ENCODE measurements at regions not wholly inside any gene's neighbourhood (a gene's known extent, or its start where the extent isn't known, plus 50 kb on each side); places are given as distances from the start of the nearest gene placed in this dataset.

DNA sequence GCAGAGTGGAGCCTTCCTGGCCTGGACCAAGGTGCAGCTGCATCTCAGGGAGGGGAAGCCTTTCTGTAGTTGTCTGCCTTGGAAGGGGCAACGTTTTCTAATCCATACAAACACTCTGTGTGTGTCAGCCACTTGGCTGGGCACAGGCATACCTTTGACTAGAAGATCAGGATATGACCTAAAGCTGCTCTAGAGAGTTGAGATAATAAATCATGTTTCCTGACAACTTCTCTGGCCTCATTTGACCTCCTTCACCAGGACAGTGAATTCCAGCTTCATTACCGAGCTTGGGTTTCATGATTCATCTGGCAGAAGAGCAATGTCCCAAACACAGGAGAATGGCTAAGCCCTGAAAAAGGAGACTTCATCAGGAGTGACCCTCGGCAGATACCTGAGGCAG lies 89.6 kb upstream of the KIT start:
- Histone ChIP-seq H4K20me1 (ENCODE audit: insufficient read depth, low read depth, low read length) (no peaks in the 10 kb centered on the region), H3K4me2 (ENCODE audit: low read depth, low read length, poor library complexity, severe bottlenecking) (no peak overlapping the region), H3K4me3 (ENCODE audit: low read length) (no peak overlapping the region), H3K4me1 (ENCODE audit: low read length) (no peaks in the 10 kb centered on the region), H3K27ac (ENCODE audit: low read length) (no peak overlapping the region), H3K9me2 (replicated peaks; ENCODE audit: insufficient read depth, low read length) (no peaks in the 10 kb centered on the region), H3K36me3 (ENCODE audit: insufficient read depth, low read length) (no peaks in the 10 kb centered on the region), H3K27me3 (ENCODE audit: low read length) (no peaks in the 10 kb centered on the region; the same call in 1 of the 2 replicates), H2AFZ (ENCODE audit: low read length) (no peak overlapping the region), H3K79me2 (ENCODE audit: low read length) (no peaks in the 10 kb centered on the region), H3K9me3 (ENCODE audit: low read length) (no peaks in the 10 kb centered on the region), H3K9ac (ENCODE audit: low read length) (no peak overlapping the region)
- DNase-seq: no peak

DNA sequence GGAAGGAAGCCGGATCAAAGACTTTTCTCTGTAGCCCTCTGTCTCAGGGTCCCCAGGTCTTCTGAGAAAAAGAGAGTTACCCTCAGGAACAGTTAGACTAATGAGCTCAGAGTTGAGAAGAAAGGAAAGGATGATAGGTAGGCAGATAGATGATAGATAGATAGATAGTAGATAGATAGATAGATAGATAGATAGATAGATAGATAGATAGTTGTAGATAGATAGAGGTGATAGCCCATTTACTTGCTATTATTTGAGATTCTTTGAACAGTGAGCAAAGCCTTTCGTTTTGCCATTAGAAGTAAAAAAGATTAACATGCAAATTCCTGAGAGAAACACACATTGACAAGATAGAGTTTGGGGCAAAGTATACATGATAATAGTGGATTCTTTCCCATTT lies 86.9 kb upstream of the KIT start:
- Histone ChIP-seq H3K9me2 (replicated peaks; ENCODE audit: insufficient read depth, low read length) (no peaks in the 10 kb centered on the region), H3K27me3 (ENCODE audit: low read length) (no peaks in the 10 kb centered on the region; the same call in 1 of the 2 replicates), H3K4me3 (ENCODE audit: low read length) (no peak overlapping the region), H3K4me2 (ENCODE audit: low read depth, low read length, poor library complexity, severe bottlenecking) (no peak overlapping the region), H2AFZ (ENCODE audit: low read length) (no peak overlapping the region), H3K9me3 (ENCODE audit: low read length) (no peaks in the 10 kb centered on the region), H3K4me1 (ENCODE audit: low read length) (no peaks in the 10 kb centered on the region), H3K36me3 (ENCODE audit: insufficient read depth, low read length) (no peaks in the 10 kb centered on the region), H3K9ac (ENCODE audit: low read length) (no peak overlapping the region), H4K20me1 (ENCODE audit: insufficient read depth, low read depth, low read length) (no peaks in the 10 kb centered on the region), H3K79me2 (ENCODE audit: low read length) (no peaks in the 10 kb centered on the region), H3K27ac (ENCODE audit: low read length) (no peak overlapping the region)
- no peak for DNase-seq

DNA sequence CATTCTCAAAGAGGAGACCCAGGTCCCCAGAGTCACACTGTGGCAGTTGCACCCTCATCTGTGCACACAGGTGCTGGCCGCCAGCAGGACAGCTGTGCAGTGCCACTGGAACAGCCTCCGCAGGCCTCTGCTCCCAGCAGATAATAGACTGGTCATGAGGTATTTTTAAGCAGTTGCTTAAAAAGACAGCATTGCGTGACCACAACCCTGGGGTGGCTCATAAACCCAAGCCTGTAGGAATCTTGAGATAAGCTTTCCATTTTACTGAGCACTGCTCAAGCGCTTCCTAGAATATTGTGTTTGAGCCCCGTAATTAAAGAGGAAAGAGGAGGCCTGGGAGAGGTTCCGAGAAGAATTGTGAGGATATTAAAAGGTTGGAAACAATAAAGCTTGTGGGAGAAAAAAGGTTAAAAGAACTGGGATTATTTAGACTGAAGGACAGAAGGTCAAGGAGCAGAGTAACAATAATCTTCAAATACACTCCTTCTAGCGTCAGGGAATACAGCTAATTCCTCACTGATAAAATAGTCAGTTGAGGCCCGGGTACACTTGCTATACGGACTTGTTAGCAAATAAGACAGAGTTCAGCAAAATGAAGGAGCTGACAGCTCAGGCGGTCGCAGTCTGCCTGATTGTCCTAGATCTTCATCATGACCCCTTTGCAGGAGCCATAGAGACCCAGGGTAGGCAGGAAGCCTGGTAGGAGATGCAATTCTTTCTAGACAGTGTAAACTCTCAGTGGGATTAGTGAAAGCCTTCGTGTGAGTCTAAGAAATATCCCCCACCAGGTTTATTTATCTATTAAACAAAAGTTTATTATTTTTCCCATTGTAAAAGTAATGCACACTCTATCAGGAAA lies 86.2 kb upstream of the KIT start:
- Histone ChIP-seq H3K4me2 (ENCODE audit: low read depth, low read length, poor library complexity, severe bottlenecking) (no peak overlapping the region), H3K79me2 (ENCODE audit: low read length) (no peaks in the 10 kb centered on the region), H2AFZ (ENCODE audit: low read length) (no peak overlapping the region)

DNA sequence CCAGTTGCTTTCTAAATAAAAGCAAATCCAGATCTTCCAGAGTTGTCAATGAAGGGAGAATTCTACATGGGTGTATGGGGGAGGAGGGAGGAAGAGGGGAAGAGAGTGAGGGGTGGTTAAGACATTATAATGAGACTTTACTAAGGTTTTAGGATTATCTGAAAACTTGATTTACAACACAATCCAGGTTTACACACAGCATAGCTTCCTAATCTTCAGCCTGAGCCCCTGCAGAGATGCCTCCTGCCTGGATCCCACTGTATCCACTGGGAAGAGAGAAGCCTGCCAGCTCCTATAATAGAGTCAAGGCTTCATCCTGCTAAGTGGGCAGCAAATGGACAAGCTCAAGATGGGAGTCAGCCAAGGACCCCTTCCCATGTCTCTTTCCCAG lies 85.6 kb upstream of the KIT start:
- H3K4me1 ChIP-seq (ENCODE audit: low read length): no peaks in the 10 kb centered on the region
- H3K27me3 ChIP-seq (ENCODE audit: low read length): no peaks in the 10 kb centered on the region; the same call in 1 of the 2 replicates

More for the DNA sequence above, 86.2 kb upstream of the KIT start:
- H3K27ac ChIP-seq (ENCODE audit: low read length): no peak overlapping the region
- H3K27me3 ChIP-seq (ENCODE audit: low read length): no peaks in the 10 kb centered on the region; the same call in 1 of the 2 replicates
- H3K9me2 ChIP-seq (replicated peaks; ENCODE audit: insufficient read depth, low read length): no peaks in the 10 kb centered on the region
- H3K4me1 ChIP-seq (ENCODE audit: low read length): no peaks in the 10 kb centered on the region
- no peaks in the 10 kb centered on the region for H3K36me3 ChIP-seq (ENCODE audit: insufficient read depth, low read length)
- no peak overlapping the region for H3K4me3 ChIP-seq (ENCODE audit: low read length)
- no peak for DNase-seq
- H4K20me1 ChIP-seq (ENCODE audit: insufficient read depth, low read depth, low read length): no peaks in the 10 kb centered on the region
- H3K9me3 ChIP-seq (ENCODE audit: low read length): no peaks in the 10 kb centered on the region
- no peak overlapping the region for H3K9ac ChIP-seq (ENCODE audit: low read length)

GRCh38 chr4:54574500-54574899 lies 83.3 kb upstream of the KIT start:
- Histone ChIP-seq H3K4me2 (ENCODE audit: low read depth, low read length, poor library complexity, severe bottlenecking) (no peak overlapping the region), H3K36me3 (ENCODE audit: insufficient read depth, low read length) (no peaks in the 10 kb centered on the region), H2AFZ (ENCODE audit: low read length) (no peak overlapping the region), H3K4me3 (ENCODE audit: low read length) (no peak overlapping the region), H3K27me3 (ENCODE audit: low read length) (no peaks in the 10 kb centered on the region; the same call in 1 of the 2 replicates), H4K20me1 (ENCODE audit: insufficient read depth, low read depth, low read length) (no peaks in the 10 kb centered on the region), H3K4me1 (ENCODE audit: low read length) (no peaks in the 10 kb centered on the region), H3K9me2 (replicated peaks; ENCODE audit: insufficient read depth, low read length) (no peaks in the 10 kb centered on the region), H3K9ac (ENCODE audit: low read length) (no peak overlapping the region), H3K79me2 (ENCODE audit: low read length) (no peaks in the 10 kb centered on the region), H3K27ac (ENCODE audit: low read length) (no peak overlapping the region), H3K9me3 (ENCODE audit: low read length) (no peaks in the 10 kb centered on the region)
- no peak for DNase-seq

More for the DNA sequence above, 85.6 kb upstream of the KIT start:
- DNase-seq: no peak
- H3K4me3 ChIP-seq (ENCODE audit: low read length): no peak overlapping the region
- no peaks in the 10 kb centered on the region for H3K79me2 ChIP-seq (ENCODE audit: low read length)
- no peaks in the 10 kb centered on the region for H4K20me1 ChIP-seq (ENCODE audit: insufficient read depth, low read depth, low read length)
- H3K9ac ChIP-seq (ENCODE audit: low read length): no peak overlapping the region
- H3K9me2 ChIP-seq (replicated peaks; ENCODE audit: insufficient read depth, low read length): no peaks in the 10 kb centered on the region
- H3K27ac ChIP-seq (ENCODE audit: low read length): no peak overlapping the region
- H3K4me2 ChIP-seq (ENCODE audit: low read depth, low read length, poor library complexity, severe bottlenecking): no peak overlapping the region
- no peak overlapping the region for H2AFZ ChIP-seq (ENCODE audit: low read length)
- H3K36me3 ChIP-seq (ENCODE audit: insufficient read depth, low read length): no peaks in the 10 kb centered on the region
- H3K9me3 ChIP-seq (ENCODE audit: low read length): no peaks in the 10 kb centered on the region

DNA sequence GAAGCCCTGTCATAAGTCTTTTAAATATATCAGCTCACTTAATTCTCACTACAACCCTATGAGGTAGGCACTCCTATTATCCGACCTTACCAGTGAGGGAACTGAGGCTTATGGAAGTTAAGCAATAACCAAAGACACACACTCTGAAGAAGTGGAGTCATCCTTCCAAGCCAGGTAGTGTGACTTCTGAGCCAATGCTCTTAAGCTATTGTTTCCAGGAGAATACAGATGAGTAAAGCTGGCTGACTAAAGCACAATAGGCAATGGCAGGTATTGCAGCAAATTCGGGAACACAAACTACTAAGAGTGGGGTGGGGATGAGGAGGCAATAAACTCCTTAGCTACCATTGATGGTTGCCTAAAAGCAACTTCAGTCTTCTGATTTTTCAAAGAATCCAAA lies 81.8 kb upstream of the KIT start:
- Histone ChIP-seq H3K27me3 (ENCODE audit: low read length) (no peaks in the 10 kb centered on the region; the same call in 1 of the 2 replicates), H3K4me3 (ENCODE audit: low read length) (no peak overlapping the region), H3K4me1 (ENCODE audit: low read length) (no peaks in the 10 kb centered on the region), H3K9ac (ENCODE audit: low read length) (no peak overlapping the region), H4K20me1 (ENCODE audit: insufficient read depth, low read depth, low read length) (no peaks in the 10 kb centered on the region), H3K9me2 (replicated peaks; ENCODE audit: insufficient read depth, low read length) (no peaks in the 10 kb centered on the region), H3K36me3 (ENCODE audit: insufficient read depth, low read length) (no peaks in the 10 kb centered on the region), H3K27ac (ENCODE audit: low read length) (no peak overlapping the region), H3K79me2 (ENCODE audit: low read length) (no peaks in the 10 kb centered on the region), H2AFZ (ENCODE audit: low read length) (no peak overlapping the region), H3K9me3 (ENCODE audit: low read length) (no peaks in the 10 kb centered on the region), H3K4me2 (ENCODE audit: low read depth, low read length, poor library complexity, severe bottlenecking) (no peak overlapping the region)
- no peak for DNase-seq

GRCh38 chr4:54581807-54582206 lies 76.0 kb upstream of the KIT start:
- Histone ChIP-seq H2AFZ (ENCODE audit: low read length) (no peak overlapping the region), H4K20me1 (ENCODE audit: insufficient read depth, low read depth, low read length) (no peaks in the 10 kb centered on the region), H3K9me2 (replicated peaks; ENCODE audit: insufficient read depth, low read length) (no peaks in the 10 kb centered on the region), H3K4me3 (ENCODE audit: low read length) (no peak overlapping the region), H3K36me3 (ENCODE audit: insufficient read depth, low read length) (no peaks in the 10 kb centered on the region), H3K9me3 (ENCODE audit: low read length) (no peaks in the 10 kb centered on the region), H3K4me1 (ENCODE audit: low read length) (no peaks in the 10 kb centered on the region), H3K27ac (ENCODE audit: low read length) (no peak overlapping the region), H3K79me2 (ENCODE audit: low read length) (no peaks in the 10 kb centered on the region), H3K4me2 (ENCODE audit: low read depth, low read length, poor library complexity, severe bottlenecking) (no peak overlapping the region), H3K27me3 (ENCODE audit: low read length) (no peaks in the 10 kb centered on the region), H3K9ac (ENCODE audit: low read length) (no peak overlapping the region)
- DNase-seq: no peak

GRCh38 chr4:54585321-54586000 lies 72.3 kb upstream of the KIT start:
- Histone ChIP-seq H3K4me3 (ENCODE audit: low read length) (no peak overlapping the region), H4K20me1 (ENCODE audit: insufficient read depth, low read depth, low read length) (no peaks in the 10 kb centered on the region), H3K4me2 (ENCODE audit: low read depth, low read length, poor library complexity, severe bottlenecking) (no peak overlapping the region), H3K9me2 (replicated peaks; ENCODE audit: insufficient read depth, low read length) (no peaks in the 10 kb centered on the region), H3K9me3 (ENCODE audit: low read length) (no peaks in the 10 kb centered on the region), H3K27ac (ENCODE audit: low read length) (no peak overlapping the region), H3K79me2 (ENCODE audit: low read length) (no peaks in the 10 kb centered on the region), H2AFZ (ENCODE audit: low read length) (no peak overlapping the region), H3K9ac (ENCODE audit: low read length) (no peak overlapping the region), H3K4me1 (ENCODE audit: low read length) (no peaks in the 10 kb centered on the region), H3K36me3 (ENCODE audit: insufficient read depth, low read length) (no peaks in the 10 kb centered on the region), H3K27me3 (ENCODE audit: low read length) (no peaks in the 10 kb centered on the region)
- DNase-seq: no peak

Data from Karpas-422 (cell line).